K562 (cell line): ENCODE measurements at regions not wholly inside any gene's neighbourhood (a gene's known extent, or its start where the extent isn't known, plus 50 kb on each side); places are given as distances from the start of the nearest gene placed in this dataset.

Experiments used
- ATAC-seq: fragments of 200-7000 bp; cut with Tn5 transposase; 3 replicates; pipeline ENCODE4 v1.9.1; 2020; ENCODE audit warnings: moderate library complexity
- BruUV-seq: library from RNA; stranded (reverse); fragments of 400-500 nt; replicated peaks from 2 replicates; lab custom pipeline; 2021; lab: Mats Ljungman, UMichigan
- CTCF ChIA-PET: fragments of 300-600 bp; formaldehyde crosslinking; extraction: SDS; loops from one replicate; lab custom pipeline; 2021; ENCODE audit warnings: low intra/inter-chr PET ratio; lab: Yijun Ruan, JAX
- POLR2A ChIA-PET: fragments of 300-600, 350-650 bp; sonication (Branson Sonifier 250); formaldehyde crosslinking; extraction: SDS; loops from one replicate; lab custom pipeline; 2021; ENCODE audit warnings: antibody characterized with exemption, inconsistent platforms; lab: Yijun Ruan, JAX
- DNase-seq, 4 experiments: peaks; one replicate each; pipeline versions ENCODE4 v3.0.0 to v3.0.0-alpha.2; 2011 to 2018; ENCODE audit warnings: low spot score in 3 of 4, mixed read lengths in 3 of 4; ENCODE audit errors: extremely low read depth in 1 of 4
- FAIRE-seq: peaks from 2 replicates; lab custom pipeline; 2011; peaks lifted over from hg19 to GRCh38; lab: Jason Lieb, UNC
- H2AFZ ChIP-seq: 2 replicates; pipeline ENCODE4 v1.6.0; 2011; ENCODE audit warnings: low read depth, low read length, control low read depth, inconsistent platforms
- H3K27ac ChIP-seq: fragments of 200-600 bp; 3 replicates; pipeline ENCODE4 v1.8.0; 2011; ENCODE audit warnings: low read depth, mild to moderate bottlenecking, control low read depth, inconsistent platforms, low read length, moderate library complexity, mixed read lengths; ENCODE audit errors: extremely low read depth
- H3K27me3 ChIP-seq, 2 experiments: fragments of 300-600 bp in 1 of 2; 2 replicates in 1 of 2; 3 replicates in 1 of 2; pipeline versions ENCODE4 v1.6.0 to v1.8.0; 2011; ENCODE audit warnings: inconsistent platforms in 2 of 2, low read length in 2 of 2, mild to moderate bottlenecking in 1 of 2, mixed read lengths in 1 of 2, moderate library complexity in 1 of 2; ENCODE audit not compliant: control insufficient read depth in 2 of 2, insufficient read depth in 2 of 2
- H3K36me3 ChIP-seq: fragments of 300-600 bp; 3 replicates; pipeline ENCODE4 v1.8.0; 2011; ENCODE audit warnings: mild to moderate bottlenecking, low read length, inconsistent platforms; ENCODE audit not compliant: control insufficient read depth, insufficient read depth
- H3K4me1 ChIP-seq, 2 experiments: fragments of 200-600 bp in 1 of 2; replicated peaks in 1 of 2; 2 replicates in 1 of 2; 3 replicates in 1 of 2; pipeline versions ENCODE4 v1.5.1 to v1.8.0; 2011; ENCODE audit warnings: inconsistent platforms in 2 of 2, low read length in 2 of 2, mild to moderate bottlenecking in 1 of 2, mixed read lengths in 1 of 2, moderate library complexity in 1 of 2; ENCODE audit not compliant: control insufficient read depth in 2 of 2, insufficient read depth in 2 of 2
- H3K4me2 ChIP-seq: 2 replicates; pipeline ENCODE4 v1.6.1; 2011; ENCODE audit warnings: low read length, control low read depth, inconsistent platforms, mixed read lengths; ENCODE audit not compliant: insufficient read depth
- H3K4me3 ChIP-seq: fragments of 200-600 bp; sonication (generic), shearing (Covaris generic); 2 replicates; pipeline ENCODE4 v1.5.1; 2016; ENCODE audit warnings: control low read depth, inconsistent platforms
- H3K79me2 ChIP-seq: fragments of 200-600 bp; 3 replicates; pipeline ENCODE4 v1.8.0; 2011; ENCODE audit warnings: low read length, inconsistent platforms; ENCODE audit not compliant: control insufficient read depth, insufficient read depth
- H3K9ac ChIP-seq, 2 experiments: 2 replicates each; pipeline versions ENCODE4 v1.6.0 to v1.6.1; 2011; ENCODE audit warnings: low read depth in 2 of 2, low read length in 2 of 2, control low read depth in 1 of 2, inconsistent platforms in 1 of 2, mild to moderate bottlenecking in 1 of 2, mixed read lengths in 1 of 2; ENCODE audit not compliant: insufficient read depth in 1 of 2
- H3K9me1 ChIP-seq: one replicate; pipeline ENCODE4 v1.6.0; 2011; ENCODE audit warnings: inconsistent platforms, mild to moderate bottlenecking, low read length, moderate library complexity; ENCODE audit not compliant: control insufficient read depth, insufficient read depth
- H3K9me3 ChIP-seq: replicated peaks from 2 replicates; pipeline ENCODE4 v1.5.1; 2011; ENCODE audit warnings: low read depth, low read length, inconsistent platforms; ENCODE audit not compliant: control insufficient read depth, insufficient read depth
- H4K20me1 ChIP-seq: replicated peaks from 2 replicates; pipeline ENCODE4 v1.6.1; 2011; ENCODE audit warnings: low read length, inconsistent platforms, mixed read lengths; ENCODE audit not compliant: control insufficient read depth, insufficient read depth
- CEBPG ChIP-seq, 3 experiments: fragments of 200-800 bp in 1 of 3; sonication (Bioruptor generic) in 1 of 3; sonication (generic) in 1 of 3; formaldehyde crosslinking in 1 of 3; IDR thresholded peaks in 2 of 3; conservative IDR thresholded peaks in 1 of 3; 2 replicates each; pipeline versions ENCODE4 v1.6.1 to v1.8.0; 2016 to 2022; ENCODE audit warnings: missing compliant biosample characterization in 2 of 3, missing genetic modification characterization in 2 of 3, mild to moderate bottlenecking in 1 of 3, missing genetic modification reagents in 1 of 3
- CGGBP1 ChIP-seq: fragments of 250-450 bp; sonication (Bioruptor Pico); IDR thresholded peaks from 2 replicates; pipeline ENCODE4 v1.9.0; 2021; ENCODE audit warnings: mild to moderate bottlenecking
- CREB1 ChIP-seq, 2 experiments: sonication (generic) in 1 of 2; formaldehyde crosslinking in 1 of 2; IDR thresholded peaks; 2 replicates each; pipeline versions ENCODE4 v1.6.1 to v1.8.0; 2012 to 2022; ENCODE audit warnings: inconsistent platforms in 1 of 2, mild to moderate bottlenecking in 1 of 2, missing genetic modification reagents in 1 of 2, moderate library complexity in 1 of 2
- CREBBP ChIP-seq: IDR thresholded peaks from one replicate; pipeline ENCODE4 v1.6.1; 2012; ENCODE audit warnings: low read depth, mild to moderate bottlenecking, control low read depth, inconsistent platforms, low read length
- ELF1 ChIP-seq: fragments of 200-800 bp; sonication (Bioruptor generic); IDR thresholded peaks from 2 replicates; pipeline ENCODE4 v1.6.1; 2016; ENCODE audit warnings: missing genetic modification characterization, missing compliant biosample characterization
- FOXJ3 ChIP-seq: sonication (generic); formaldehyde crosslinking; IDR thresholded peaks from 2 replicates; pipeline ENCODE4 v1.4.0; 2020; ENCODE audit warnings: mild to moderate bottlenecking, missing genetic modification reagents
- HINFP ChIP-seq: fragments of 450-650 bp; conservative IDR thresholded peaks from 2 replicates; pipeline ENCODE4 v1.6.1; 2016; ENCODE audit warnings: missing genetic modification characterization, low read depth, mild to moderate bottlenecking, control low read depth, missing compliant biosample characterization
- NR1H2 ChIP-seq: sonication (generic); formaldehyde crosslinking; IDR thresholded peaks from 2 replicates; pipeline ENCODE4 v1.4.0; 2020; ENCODE audit warnings: mild to moderate bottlenecking, missing genetic modification reagents
- NUFIP1 ChIP-seq: fragments of 450-650 bp; IDR thresholded peaks from 2 replicates; pipeline ENCODE4 v1.6.1; 2018; ENCODE audit not compliant: partially characterized antibody
- POLR2AphosphoS2 ChIP-seq: IDR thresholded peaks from 2 replicates; pipeline ENCODE4 v1.6.1; 2012; ENCODE audit warnings: low read length, improper control_type of control experiment
- POLR3G ChIP-seq: IDR thresholded peaks from 2 replicates; pipeline ENCODE4 v1.6.1; 2011; ENCODE audit not compliant: insufficient read length, insufficient replicate concordance; ENCODE audit errors: extremely low read depth
- WGBS: fragments of 100-300 bp; shearing (Covaris generic); methylation state at CpG from one replicate; pipeline ENCODE4 v1.1.6; 2016; ENCODE audit warnings: low coverage, mixed read lengths; ENCODE audit not compliant: insufficient coverage; ENCODE audit errors: missing lambda C conversion rate; 5-methylcytosine and 5-hydroxymethylcytosine counted together
- in situ Hi-C: fragments of 300-500 bp; cut with MboI; formaldehyde crosslinking; loops from 4 replicates; pipeline ENCODE4 v1.15.0; 2018; ENCODE audit warnings: inconsistent platforms, mixed read lengths
- intact Hi-C: fragments of 100-400 bp; cut with micrococcal nuclease; formaldehyde crosslinking; loops from 2 replicates; pipeline ENCODE4 v1.14.2; 2022

GRCh38 chr20:57905448-57905847 is 195.6 kb upstream of the PMEPA1 start:
- Histone ChIP-seq H3K27me3 (peaks cover 0 to 14% of the 10 kb centered on the region in 2 experiments; a peak in 1 of 5 replicates), H3K4me2 (no peak overlapping the region), H4K20me1 (peaks cover 4% of the 10 kb centered on the region; the same call in 1 of the 2 replicates), H3K36me3 (no peaks in the 10 kb centered on the region), H3K4me3 (no peak overlapping the region), H2AFZ (no peak overlapping the region), H3K9me1 (no peaks in the 10 kb centered on the region), H3K27ac (no peak overlapping the region), H3K79me2 (no peaks in the 10 kb centered on the region), H3K9ac (no peak overlapping the region), H3K4me1 (no peaks in the 10 kb centered on the region), H3K9me3 (no peaks in the 10 kb centered on the region)
- FAIRE-seq = no peak
- 1% methylated on average over 5 of the region's 5 CpGs for WGBS
- CTCF ChIA-PET = no interaction called here
- POLR2A ChIA-PET = no interaction called here
- TF ChIP-seq FOXJ3 (no peak), CEBPG (CRISPR knock-in tag; IDR thresholded peaks at IDR 0.05) (no peak), CEBPG (tag; conservative IDR thresholded peaks at IDR 0.05 in 1 of 2, IDR thresholded peaks at IDR 0.05 in 1 of 2) (no peak), NUFIP1 (no peak), HINFP (tag) (no peak), POLR3G (no peak), NR1H2 (CRISPR knock-in tag) (no peak), POLR2AphosphoS2 (no peak), CREBBP (no peak), ELF1 (tag) (no peak), CGGBP1 (CRISPR knock-in tag) (no peak), CREB1 (IDR thresholded peaks at IDR 0.05) (no peak), CREB1 (CRISPR knock-in tag; IDR thresholded peaks at IDR 0.05) (no peak)
- BruUV-seq = no TSS peak
- no peak for DNase-seq
- intact Hi-C loops = no loop called here
- in situ Hi-C loops = no loop called here
- ATAC-seq = no peak
